ENCODE measurements at regions not wholly inside any gene's neighbourhood (a gene's known extent, or its start where the extent isn't known, plus 50 kb on each side); places are given as distances from the start of the nearest gene placed in this dataset.

- TF ChIP-seq, protein P1, sequence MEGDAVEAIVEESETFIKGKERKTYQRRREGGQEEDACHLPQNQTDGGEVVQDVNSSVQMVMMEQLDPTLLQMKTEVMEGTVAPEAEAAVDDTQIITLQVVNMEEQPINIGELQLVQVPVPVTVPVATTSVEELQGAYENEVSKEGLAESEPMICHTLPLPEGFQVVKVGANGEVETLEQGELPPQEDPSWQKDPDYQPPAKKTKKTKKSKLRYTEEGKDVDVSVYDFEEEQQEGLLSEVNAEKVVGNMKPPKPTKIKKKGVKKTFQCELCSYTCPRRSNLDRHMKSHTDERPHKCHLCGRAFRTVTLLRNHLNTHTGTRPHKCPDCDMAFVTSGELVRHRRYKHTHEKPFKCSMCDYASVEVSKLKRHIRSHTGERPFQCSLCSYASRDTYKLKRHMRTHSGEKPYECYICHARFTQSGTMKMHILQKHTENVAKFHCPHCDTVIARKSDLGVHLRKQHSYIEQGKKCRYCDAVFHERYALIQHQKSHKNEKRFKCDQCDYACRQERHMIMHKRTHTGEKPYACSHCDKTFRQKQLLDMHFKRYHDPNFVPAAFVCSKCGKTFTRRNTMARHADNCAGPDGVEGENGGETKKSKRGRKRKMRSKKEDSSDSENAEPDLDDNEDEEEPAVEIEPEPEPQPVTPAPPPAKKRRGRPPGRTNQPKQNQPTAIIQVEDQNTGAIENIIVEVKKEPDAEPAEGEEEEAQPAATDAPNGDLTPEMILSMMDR (IDR thresholded peaks at IDR 0.05; ENCODE audit: low read depth, low read length), result no peak
- TF ChIP-seq, protein P2, sequence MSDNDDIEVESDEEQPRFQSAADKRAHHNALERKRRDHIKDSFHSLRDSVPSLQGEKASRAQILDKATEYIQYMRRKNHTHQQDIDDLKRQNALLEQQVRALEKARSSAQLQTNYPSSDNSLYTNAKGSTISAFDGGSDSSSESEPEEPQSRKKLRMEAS (IDR thresholded peaks at IDR 0.05; ENCODE audit: low read depth, low read length), result no peak
- TF ChIP-seq POLR2A (IDR thresholded peaks at IDR 0.05; ENCODE audit: extremely low read depth, insufficient read length) (no peak), MYC (IDR thresholded peaks at IDR 0.05; ENCODE audit: low read depth, low read length) (no peak)
These were observed 63.7 kb upstream of the NBEA start for GRCh38 chr13:34878329-34878728.
